ENCODE measurements at regions not wholly inside any gene's neighbourhood (a gene's known extent, or its start where the extent isn't known, plus 50 kb on each side); places are given as distances from the start of the nearest gene placed in this dataset.

- no peak for TF ChIP-seq MAZ (IDR thresholded peaks at IDR 0.05; ENCODE audit: borderline replicate concordance, low read depth, low read length)
- no peak for TF ChIP-seq KDM1A (IDR thresholded peaks at IDR 0.05; ENCODE audit: low read depth)
- TF ChIP-seq SREBF2 (IDR thresholded peaks at IDR 0.05), result no peak
- no peak for TF ChIP-seq FOSB (CRISPR knock-in tag; IDR thresholded peaks at IDR 0.05)
- no peak for TF ChIP-seq HOXA7 (CRISPR knock-in tag; IDR thresholded peaks at IDR 0.05)
- TF ChIP-seq HMGXB4 (CRISPR knock-in tag; IDR thresholded peaks at IDR 0.05; ENCODE audit: borderline replicate concordance), result no peak
- TF ChIP-seq PBX3 (IDR thresholded peaks at IDR 0.05), result no peak
- no peak for TF ChIP-seq BHLHE40 (IDR thresholded peaks at IDR 0.05; ENCODE audit: low read depth, low read length)
- no peak for TF ChIP-seq KDM5A (IDR thresholded peaks at IDR 0.05)
- no peak for TF ChIP-seq CBX2 (IDR thresholded peaks at IDR 0.05; ENCODE audit: borderline replicate concordance, low read depth)
- no peak for TF ChIP-seq E2F6 (IDR thresholded peaks at IDR 0.05; ENCODE audit: borderline replicate concordance, low read depth)
- TF ChIP-seq MYC (IDR thresholded peaks at IDR 0.05; ENCODE audit: borderline replicate concordance, low read length), result no peak
- TF ChIP-seq REST (IDR thresholded peaks at IDR 0.05), result no peak
- TF ChIP-seq USF2 (IDR thresholded peaks at IDR 0.05), result no peak
- TF ChIP-seq CHD2 (IDR thresholded peaks at IDR 0.05; ENCODE audit: low read length, partially characterized antibody), result no peak
- TF ChIP-seq RFX5 (IDR thresholded peaks at IDR 0.05), result no peak
- no peak overlapping the region for H3K4me3 ChIP-seq
- FAIRE-seq, result no peak
- ChIA-PET CTCF (no interaction called here), POLR2A (no interaction called here)
- H3K4me2 ChIP-seq, result no peak overlapping the region
- H3K9me3 ChIP-seq, result no peaks in the 10 kb centered on the region
- DNase-seq (ENCODE audit: low read depth in 1 of 2, low spot score in 1 of 2), result no peak
- ATAC-seq, result no peak
- 40% methylated on average over 1 of the region's 1 CpG for WGBS (ENCODE audit: missing lambda C conversion rate)
- no peaks in the 10 kb centered on the region for H3K4me1 ChIP-seq
- H3K27ac ChIP-seq, result no peak overlapping the region
These were observed 1170.0 kb upstream of the MIR17HG start for GRCh38 chr13:90177512-90177911.

GRCh38 chr13:90184355-90184754 lies 1163.1 kb upstream of the MIR17HG start:
- TF ChIP-seq NPAS2 (CRISPR knock-in tag; IDR thresholded peaks at IDR 0.05; ENCODE audit: borderline replicate concordance) (no peak), EHMT2 (IDR thresholded peaks at IDR 0.05; ENCODE audit: low read depth) (no peak), ZC3H11A (IDR thresholded peaks at IDR 0.05) (no peak), MAFK (IDR thresholded peaks at IDR 0.05; ENCODE audit: partially characterized antibody) (no peak)
- WGBS (ENCODE audit: missing lambda C conversion rate), result 72% methylated on average over 1 of the region's 1 CpG
- FAIRE-seq (no peak), DNase-seq (ENCODE audit: low read depth in 1 of 2, low spot score in 1 of 2) (no peak), ATAC-seq (no peak)
- POLR2A ChIA-PET, result no interaction called here
- Histone ChIP-seq H3K27ac (no peak overlapping the region), H3K9me3 (no peaks in the 10 kb centered on the region), H3K4me3 (no peak overlapping the region), H3K4me2 (no peak overlapping the region), H3K4me1 (no peaks in the 10 kb centered on the region)
- CTCF ChIA-PET, result no interaction called here
